GM19238 (cell line): ENCODE measurements at regions not wholly inside any gene's neighbourhood (a gene's known extent, or its start where the extent isn't known, plus 50 kb on each side); places are given as distances from the start of the nearest gene placed in this dataset.

Experiments used
- DNase-seq: peaks from one replicate; pipeline ENCODE4 v3.0.0; 2011; ENCODE audit warnings: low spot score; ENCODE audit not compliant: insufficient read length

- DNase-seq: no peak
Measured at GRCh38 chr2:217177720-217178119, 317.9 kb upstream of the TNP1 start.

DNA sequence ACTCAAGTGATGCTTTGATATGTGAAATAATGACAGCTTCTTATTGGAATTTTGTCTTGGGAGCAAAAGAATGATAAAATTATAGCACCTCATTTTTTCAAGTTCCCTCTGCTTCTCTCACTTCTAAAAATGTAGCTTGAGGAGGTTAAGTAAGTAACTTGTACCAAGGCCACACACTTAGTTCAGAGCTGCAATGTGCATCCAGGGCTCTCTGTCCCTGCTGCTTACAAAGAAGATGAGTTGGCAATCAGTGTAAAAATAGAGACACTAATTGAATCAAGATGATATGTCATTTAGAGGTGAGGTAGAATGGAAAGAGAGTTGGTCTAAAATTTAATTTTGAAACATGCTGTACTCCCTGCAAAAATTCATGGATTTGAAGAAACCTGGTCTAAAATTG is 312.0 kb upstream of the TNP1 start:
- DNase-seq: no peak

- no peak for DNase-seq
Measured at GRCh38 chr2:217168496-217168895, 308.6 kb upstream of the TNP1 start.

GRCh38 chr2:217167531-217167930 is 307.7 kb upstream of the TNP1 start:
- no peak for DNase-seq

DNA sequence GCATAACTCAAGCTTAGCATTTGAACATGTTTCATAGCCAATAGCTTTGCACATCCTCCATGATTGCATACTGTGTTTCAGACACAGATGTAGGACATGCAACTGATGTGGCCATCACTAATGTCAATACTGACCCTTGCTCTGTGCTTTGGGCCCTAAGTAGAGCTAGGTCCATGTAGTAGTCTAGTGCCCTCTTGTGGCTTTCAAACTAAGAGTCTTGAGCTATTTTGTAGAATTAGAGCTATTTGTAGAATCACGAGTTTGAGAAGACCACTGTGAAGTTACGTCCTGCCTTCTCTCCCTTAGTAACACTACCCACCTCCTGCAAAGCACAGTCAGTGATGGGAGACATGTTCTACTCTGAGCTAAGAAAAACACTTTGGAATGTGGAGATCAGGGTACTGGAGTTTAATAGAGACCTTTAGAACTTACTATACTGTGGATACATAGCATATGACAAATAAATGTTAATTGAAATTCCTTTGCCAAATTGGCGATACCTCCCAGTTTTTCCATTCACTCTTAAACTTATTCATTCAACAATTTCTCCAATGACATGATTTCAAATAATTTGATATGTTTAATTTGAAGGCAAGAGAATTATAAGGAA is 306.5 kb upstream of the TNP1 start:
- no peak for DNase-seq

- DNase-seq: no peak
Measured at GRCh38 chr2:217165547-217165946, 305.7 kb upstream of the TNP1 start.

GRCh38 chr2:217163987-217164386 is 304.1 kb upstream of the TNP1 start:
- no peak for DNase-seq

DNA sequence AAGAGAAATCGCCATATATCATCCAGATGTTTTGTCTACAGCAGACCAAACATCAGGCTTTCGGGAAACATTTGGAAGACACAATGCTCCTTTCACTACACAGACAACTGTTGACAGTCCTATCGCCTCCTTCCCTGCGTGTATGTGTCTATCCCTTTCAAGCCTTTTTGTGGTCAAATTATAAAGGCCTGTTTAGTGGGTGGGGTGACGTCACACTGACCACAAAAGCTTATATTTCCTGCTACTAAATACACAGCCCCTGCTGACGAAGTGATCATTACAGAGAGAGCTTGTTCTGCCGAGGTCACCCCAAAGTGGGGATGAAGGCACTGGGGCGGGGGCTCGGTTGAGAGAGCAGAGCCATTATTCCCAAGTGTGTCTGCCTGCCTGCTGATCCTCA is 302.7 kb upstream of the TNP1 start:
- no peak for DNase-seq

DNA sequence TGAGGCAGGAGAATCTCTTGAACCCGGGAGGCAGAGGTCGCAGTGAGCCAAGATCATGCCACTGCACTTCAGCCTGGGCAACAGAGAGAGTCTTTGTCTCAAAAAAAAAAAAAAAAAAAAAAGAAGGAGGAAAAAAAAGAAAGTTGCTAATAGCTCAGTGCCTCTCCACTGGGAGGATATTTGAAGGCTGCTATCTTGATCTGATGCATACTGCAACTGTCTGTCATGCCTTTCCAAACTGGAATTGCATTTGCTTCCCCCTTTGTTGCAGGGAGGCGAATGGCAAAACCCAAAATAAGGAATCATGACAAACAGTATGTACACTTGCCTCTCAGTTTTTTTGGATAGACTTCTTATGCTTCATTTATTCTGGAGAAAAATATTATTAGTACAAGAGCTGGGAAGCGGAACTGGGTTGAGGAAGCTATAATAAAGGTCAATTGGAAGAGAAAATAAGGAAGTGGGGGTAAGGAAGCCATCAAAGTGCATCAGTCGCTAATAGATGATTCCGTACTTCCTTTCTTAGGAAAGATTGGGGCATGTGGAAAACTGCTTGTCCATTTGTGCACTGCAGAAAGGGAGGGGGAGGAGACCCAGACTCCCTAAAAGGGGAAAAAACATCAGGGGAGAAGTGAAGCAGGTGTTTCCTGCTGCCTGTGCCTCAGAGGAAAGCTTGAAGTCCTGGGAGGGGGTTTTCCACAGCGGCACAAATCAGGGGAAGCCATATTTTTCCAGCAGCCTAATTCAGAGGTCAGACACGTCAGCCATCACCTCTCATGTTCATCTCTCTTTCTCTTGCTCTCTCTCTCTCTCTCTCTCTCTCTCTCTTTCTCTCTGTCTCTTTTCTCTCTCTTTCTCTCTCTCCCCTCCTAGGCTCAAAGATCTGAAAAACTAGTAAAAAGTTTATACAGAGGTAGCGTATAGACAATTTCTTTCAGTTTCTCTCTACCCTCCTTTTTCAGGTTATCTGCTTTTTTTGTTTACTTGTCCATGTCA is 301.4 kb upstream of the TNP1 start:
- DNase-seq: no peak

DNA sequence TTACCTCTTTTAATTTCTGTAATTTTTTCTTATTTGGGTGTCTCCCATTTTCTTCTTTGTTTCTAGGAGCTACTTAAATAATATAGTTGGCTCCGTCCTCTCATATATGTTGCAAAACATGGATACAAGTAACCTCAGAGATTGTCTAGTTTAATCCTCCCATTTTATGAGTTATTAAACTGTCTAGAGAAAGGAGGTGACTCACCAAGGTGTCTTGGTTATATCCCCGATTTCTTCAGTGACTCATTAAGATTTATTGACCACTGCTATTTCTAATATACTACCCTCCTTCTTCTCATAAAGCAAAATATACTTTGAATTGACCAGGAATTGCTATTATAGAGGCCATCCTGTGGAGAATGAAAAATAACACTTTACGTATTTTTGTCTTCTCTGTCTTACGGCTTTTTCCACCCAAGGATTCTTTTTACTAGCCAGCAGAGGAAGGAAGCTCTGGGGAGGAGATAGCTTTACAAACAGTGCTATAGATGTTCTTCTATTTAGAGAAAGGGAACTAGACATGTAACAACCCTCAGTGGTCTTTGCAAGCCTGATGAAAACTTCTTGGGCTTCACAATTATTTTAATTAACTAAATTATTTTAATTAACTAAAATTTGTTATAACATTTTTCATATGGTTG is 300.4 kb upstream of the TNP1 start:
- DNase-seq: no peak

DNA sequence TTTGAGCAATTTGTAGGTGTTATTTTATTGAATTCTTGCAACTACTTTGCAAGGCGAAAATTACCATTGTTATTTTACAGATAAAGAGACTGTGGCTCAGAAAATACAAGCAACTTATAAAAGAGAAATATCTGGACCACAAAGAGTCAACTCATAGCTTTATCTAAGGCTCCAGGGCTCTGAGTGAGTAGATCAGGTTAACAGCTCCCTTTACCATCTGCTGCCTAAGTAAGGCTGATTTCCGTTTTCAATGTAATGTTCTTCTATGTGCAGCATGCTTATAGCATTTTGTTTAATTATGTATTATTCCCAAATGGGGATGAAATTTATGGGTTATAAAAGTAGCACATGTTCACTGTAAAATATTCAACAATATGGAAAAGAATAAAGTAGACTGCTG is 299.1 kb upstream of the TNP1 start:
- no peak for DNase-seq

- DNase-seq: no peak
Measured at GRCh38 chr2:217157581-217157980, 297.7 kb upstream of the TNP1 start.

- DNase-seq: no peak
Measured at GRCh38 chr2:217156801-217157200, 296.9 kb upstream of the TNP1 start.

DNA sequence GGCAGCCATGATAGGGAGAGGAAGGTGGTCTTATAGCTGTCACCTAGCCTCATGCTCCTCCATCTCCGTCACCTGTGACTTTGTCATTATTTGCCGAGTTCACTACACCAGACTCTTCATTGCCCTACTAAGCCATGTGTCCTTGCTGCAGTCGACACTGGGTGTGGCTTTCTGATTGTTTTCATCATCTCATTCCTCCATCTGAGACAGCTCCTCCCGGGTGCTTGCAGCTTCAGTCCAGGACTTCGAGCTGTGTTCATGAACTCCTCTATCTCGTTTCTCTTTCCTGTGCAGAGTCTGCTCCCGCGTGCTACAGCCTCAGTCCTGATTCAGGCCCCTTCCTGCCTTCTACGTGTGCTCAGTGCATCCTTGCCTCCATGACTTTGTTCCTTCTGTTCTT is 295.1 kb upstream of the TNP1 start:
- no peak for DNase-seq

DNA sequence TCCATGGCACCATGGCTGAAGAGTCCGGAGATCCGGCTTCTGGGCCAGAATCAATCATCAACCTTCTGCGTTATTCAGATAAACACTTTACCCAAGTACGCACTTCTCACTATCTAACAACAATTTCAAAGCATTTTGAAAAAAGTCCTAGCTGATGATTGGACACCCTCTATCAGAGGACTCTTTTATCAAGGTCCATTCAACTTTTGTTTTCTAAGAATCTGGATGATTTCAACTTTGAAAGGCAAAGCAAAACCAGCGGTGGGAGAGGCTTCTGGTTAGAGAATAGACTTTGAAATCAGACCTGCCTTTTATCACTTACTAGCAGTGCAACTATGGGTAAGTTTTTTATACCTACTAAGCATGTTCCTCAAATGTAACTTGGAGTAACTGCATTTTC is 293.6 kb upstream of the TNP1 start:
- DNase-seq: no peak

DNA sequence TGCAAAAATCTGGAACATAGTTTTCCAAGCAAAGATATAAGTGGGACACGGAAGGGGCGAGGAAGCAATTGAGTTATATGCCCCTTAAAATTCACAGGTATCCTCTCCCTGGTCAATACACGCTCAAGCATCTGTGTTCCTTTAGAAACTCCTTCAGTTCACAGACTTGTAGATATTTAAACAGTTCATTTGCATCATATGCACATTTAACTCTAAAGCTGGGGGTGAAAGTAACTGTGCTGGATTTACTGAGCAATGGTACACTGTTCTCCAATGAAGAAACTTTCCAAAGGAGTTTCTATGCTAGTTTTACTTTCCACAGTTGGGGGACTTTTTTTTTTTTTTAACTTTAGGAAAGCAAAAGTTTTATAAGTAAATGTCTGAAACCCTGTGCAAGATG is 293.0 kb upstream of the TNP1 start:
- DNase-seq: no peak

GRCh38 chr2:217151509-217152206 is 291.8 kb upstream of the TNP1 start:
- no peak for DNase-seq

GRCh38 chr2:217150236-217150635 is 290.4 kb upstream of the TNP1 start:
- DNase-seq: no peak

DNA sequence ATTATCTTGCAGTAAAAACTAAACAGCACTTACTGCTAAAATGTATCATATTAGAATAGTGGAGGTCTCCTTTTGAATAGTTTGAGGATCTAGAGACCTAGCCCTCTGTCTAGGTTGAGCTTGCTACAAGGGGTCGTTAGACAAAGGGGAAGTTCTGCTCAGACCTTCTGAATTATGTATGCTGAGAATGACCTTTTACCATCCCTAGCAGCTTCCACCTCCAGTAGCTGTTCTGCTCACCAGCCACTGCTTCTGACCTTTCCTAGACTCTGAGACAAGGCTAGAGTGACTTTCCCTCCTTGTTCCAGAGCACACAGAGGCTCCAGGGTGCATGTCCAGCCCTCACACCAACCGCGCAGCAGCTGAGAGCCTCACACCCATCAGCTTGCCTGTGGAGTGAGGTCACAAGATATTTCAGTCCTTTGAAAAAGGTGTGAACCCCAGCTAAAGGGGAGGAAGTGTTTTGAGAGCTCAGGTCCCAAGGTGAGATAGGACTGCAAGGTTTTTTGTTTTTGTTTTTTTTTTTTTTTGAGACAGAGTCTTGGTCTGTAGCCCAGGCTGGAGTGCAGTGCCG is 289.3 kb upstream of the TNP1 start:
- DNase-seq: no peak

- DNase-seq: no peak
Measured at GRCh38 chr2:217147818-217148217, 288.0 kb upstream of the TNP1 start.

- DNase-seq: no peak
Measured at GRCh38 chr2:217146956-217147355, 287.1 kb upstream of the TNP1 start.
